HG03159 (cell line): ENCODE measurements at regions not wholly inside any gene's neighbourhood (a gene's known extent, or its start where the extent isn't known, plus 50 kb on each side); places are given as distances from the start of the nearest gene placed in this dataset.

ENCODE experiments used
- ATAC-seq: cut with Tn5 transposase; IDR thresholded peaks from one replicate; pipeline ENCODE4 v1.9.1; 2021; ENCODE audit warnings: mild to moderate bottlenecking, moderate library complexity; ENCODE audit not compliant: unreplicated experiment

DNA sequence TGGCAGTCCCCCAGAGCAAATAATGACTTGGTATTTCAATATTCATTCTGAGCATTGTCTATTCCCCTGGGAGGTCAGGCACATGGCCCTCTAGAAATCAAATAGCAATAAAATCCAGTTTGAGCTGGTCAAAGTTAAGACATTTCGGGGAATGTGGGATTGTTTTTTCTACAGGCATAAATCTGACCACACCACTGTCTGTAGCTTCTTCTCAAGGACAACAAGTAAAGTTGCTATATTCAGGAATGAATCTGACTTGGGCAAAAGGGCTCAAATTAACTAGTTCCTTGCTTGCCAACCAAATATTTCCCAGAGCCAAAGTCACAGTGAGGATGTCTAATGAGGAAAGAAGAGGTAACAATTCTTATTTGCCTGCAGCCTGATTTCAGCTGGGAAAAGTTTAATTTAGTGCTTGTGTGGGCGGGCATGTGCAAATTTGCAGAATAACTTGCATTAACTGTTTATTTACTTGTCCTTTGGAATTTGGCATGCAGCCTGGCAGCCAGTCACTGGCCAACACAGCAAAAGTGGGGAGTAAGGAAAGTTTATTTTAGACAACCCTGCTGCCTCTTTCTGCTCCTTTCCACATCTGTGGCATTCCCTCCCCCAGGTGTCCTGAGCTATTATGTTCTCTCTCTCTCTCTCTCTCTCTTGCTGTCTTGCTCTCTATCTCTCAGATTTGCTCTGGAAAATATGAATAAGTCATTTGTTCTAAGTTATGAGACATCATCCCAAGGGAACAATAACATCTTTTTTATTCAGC is 51.2 kb upstream of the ARHGAP20 start:
- no peak for ATAC-seq

DNA sequence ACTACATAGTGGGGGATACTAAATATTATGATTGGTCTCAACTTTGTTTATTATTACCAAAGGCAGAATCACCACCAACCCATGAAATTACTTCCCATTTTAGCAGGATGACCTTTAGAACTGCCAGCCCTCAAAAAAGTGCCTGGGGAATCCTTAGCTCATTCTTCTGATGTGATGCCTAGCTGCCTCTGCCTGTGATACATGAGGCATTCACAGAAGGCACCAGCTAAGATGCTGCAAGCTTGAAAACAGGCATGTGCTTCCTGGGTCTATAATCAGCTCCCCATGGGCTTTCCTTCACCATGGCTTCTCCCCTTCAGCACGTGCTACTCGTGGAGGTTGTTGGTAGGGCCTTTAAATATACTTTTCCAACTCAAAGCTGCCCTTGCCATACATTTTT is 50.4 kb upstream of the ARHGAP20 start:
- no peak for ATAC-seq
